Loucy (cell line): ENCODE measurements at regions not wholly inside any gene's neighbourhood (a gene's known extent, or its start where the extent isn't known, plus 50 kb on each side); places are given as distances from the start of the nearest gene placed in this dataset.

ENCODE experiments used
- H2AFZ ChIP-seq: fragments of 200-600 bp; sonication (generic); 2 replicates; pipeline ENCODE4 v1.6.0; 2016; ENCODE audit warnings: antibody characterized with exemption, mild to moderate bottlenecking, low read length, moderate library complexity
- H3F3A ChIP-seq: fragments of 200-600 bp; 2 replicates; pipeline ENCODE4 v1.6.0; 2016; ENCODE audit warnings: antibody characterized with exemption, low read depth, mild to moderate bottlenecking
- H3K27me3 ChIP-seq: fragments of 200-600 bp; sonication (generic); 2 replicates; pipeline ENCODE4 v1.6.1; 2014; ENCODE audit warnings: low read length, mild to moderate bottlenecking; ENCODE audit not compliant: insufficient read depth, poor library complexity, severe bottlenecking
- H3K36me3 ChIP-seq: fragments of 200-600 bp; sonication (generic); 2 replicates; pipeline ENCODE4 v1.6.1; 2016; ENCODE audit warnings: low read length; ENCODE audit not compliant: insufficient read depth
- H3K4me1 ChIP-seq: fragments of 200-600 bp; sonication (generic); 2 replicates; pipeline ENCODE4 v1.5.1; 2014; ENCODE audit warnings: low read length, mild to moderate bottlenecking; ENCODE audit not compliant: insufficient read depth, poor library complexity, severe bottlenecking
- H3K4me2 ChIP-seq: fragments of 200-600 bp; sonication (generic); 2 replicates; pipeline ENCODE4 v1.6.0; 2014; ENCODE audit warnings: antibody characterized with exemption, low read length, low read depth, mild to moderate bottlenecking; ENCODE audit not compliant: poor library complexity, severe bottlenecking
- H3K4me3 ChIP-seq: fragments of 200-600 bp; sonication (generic); 2 replicates; pipeline ENCODE4 v1.5.1; 2014; ENCODE audit warnings: low read length, mild to moderate bottlenecking, mixed read lengths; ENCODE audit not compliant: poor library complexity, severe bottlenecking
- H3K79me2 ChIP-seq: fragments of 200-600 bp; sonication (generic); 2 replicates; pipeline ENCODE4 v1.6.1; 2014; ENCODE audit warnings: low read length; ENCODE audit not compliant: insufficient read depth
- H3K9ac ChIP-seq: fragments of 200-600 bp; sonication (generic); 2 replicates; pipeline ENCODE4 v1.6.0; 2014; ENCODE audit warnings: mild to moderate bottlenecking, low read depth, low read length, moderate library complexity; ENCODE audit not compliant: poor library complexity, severe bottlenecking
- H3K9me2 ChIP-seq: fragments of 200-600 bp; sonication (generic); replicated peaks from 2 replicates; pipeline ENCODE4 v1.6.1; 2016; ENCODE audit warnings: low read depth, low read length, mixed read lengths
- H3K9me3 ChIP-seq: fragments of 200-600 bp; sonication (generic); 2 replicates; pipeline ENCODE4 v1.6.1; 2014; ENCODE audit warnings: mild to moderate bottlenecking, antibody characterized with exemption, low read length, low read depth; ENCODE audit not compliant: insufficient read depth
- H4K20me1 ChIP-seq: fragments of 200-600 bp; sonication (generic); 2 replicates; pipeline ENCODE4 v1.6.0; 2014; ENCODE audit warnings: antibody characterized with exemption, low read length, mild to moderate bottlenecking; ENCODE audit not compliant: insufficient read depth, poor library complexity, severe bottlenecking
- EZH2phosphoT487 ChIP-seq: fragments of 200-600 bp; IDR thresholded peaks from 2 replicates; pipeline ENCODE4 v1.6.1; 2018; ENCODE audit warnings: antibody characterized with exemption, mild to moderate bottlenecking, moderate library complexity, borderline replicate concordance
- TF ChIP-seq, protein P1 (sequence below): fragments of 200-600 bp; sonication (generic); conservative IDR thresholded peaks from 2 replicates; pipeline ENCODE4 v1.5.1; 2014; ENCODE audit warnings: mild to moderate bottlenecking, antibody characterized with exemption, low read length

DNA sequence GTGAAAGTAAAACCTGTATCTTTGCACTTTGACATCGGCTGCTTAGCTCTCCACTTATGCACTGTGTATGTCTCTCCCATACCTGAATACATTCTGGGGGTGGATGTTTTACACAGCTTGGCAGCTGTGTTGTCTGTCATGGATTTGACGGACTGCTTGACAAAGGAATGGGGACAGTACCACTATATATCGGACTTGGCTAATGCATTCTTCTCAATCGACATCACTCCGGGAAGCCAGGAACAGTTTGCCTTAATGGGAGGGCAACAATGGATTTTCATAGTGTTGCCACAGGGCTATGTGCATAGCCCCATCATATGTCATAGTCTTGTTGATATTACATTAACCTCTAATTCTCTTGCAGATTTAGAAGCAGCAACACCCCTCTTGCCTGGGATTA lies 1008.3 kb downstream of the DNAH5 start:
- Histone ChIP-seq H3K4me3 (no peak overlapping the region), H4K20me1 (no peaks in the 10 kb centered on the region), H3F3A (no peaks in the 10 kb centered on the region), H3K9me3 (no peaks in the 10 kb centered on the region), H3K4me2 (no peak overlapping the region), H3K9me2 (no peaks in the 10 kb centered on the region), H3K9ac (no peak overlapping the region), H3K4me1 (no peaks in the 10 kb centered on the region), H2AFZ (no peak overlapping the region), H3K27me3 (no peaks in the 10 kb centered on the region), H3K79me2 (no peaks in the 10 kb centered on the region), H3K36me3 (no peaks in the 10 kb centered on the region)
- TF ChIP-seq EZH2phosphoT487 = no peak
- TF ChIP-seq, protein P1, sequence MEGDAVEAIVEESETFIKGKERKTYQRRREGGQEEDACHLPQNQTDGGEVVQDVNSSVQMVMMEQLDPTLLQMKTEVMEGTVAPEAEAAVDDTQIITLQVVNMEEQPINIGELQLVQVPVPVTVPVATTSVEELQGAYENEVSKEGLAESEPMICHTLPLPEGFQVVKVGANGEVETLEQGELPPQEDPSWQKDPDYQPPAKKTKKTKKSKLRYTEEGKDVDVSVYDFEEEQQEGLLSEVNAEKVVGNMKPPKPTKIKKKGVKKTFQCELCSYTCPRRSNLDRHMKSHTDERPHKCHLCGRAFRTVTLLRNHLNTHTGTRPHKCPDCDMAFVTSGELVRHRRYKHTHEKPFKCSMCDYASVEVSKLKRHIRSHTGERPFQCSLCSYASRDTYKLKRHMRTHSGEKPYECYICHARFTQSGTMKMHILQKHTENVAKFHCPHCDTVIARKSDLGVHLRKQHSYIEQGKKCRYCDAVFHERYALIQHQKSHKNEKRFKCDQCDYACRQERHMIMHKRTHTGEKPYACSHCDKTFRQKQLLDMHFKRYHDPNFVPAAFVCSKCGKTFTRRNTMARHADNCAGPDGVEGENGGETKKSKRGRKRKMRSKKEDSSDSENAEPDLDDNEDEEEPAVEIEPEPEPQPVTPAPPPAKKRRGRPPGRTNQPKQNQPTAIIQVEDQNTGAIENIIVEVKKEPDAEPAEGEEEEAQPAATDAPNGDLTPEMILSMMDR = no peak

DNA sequence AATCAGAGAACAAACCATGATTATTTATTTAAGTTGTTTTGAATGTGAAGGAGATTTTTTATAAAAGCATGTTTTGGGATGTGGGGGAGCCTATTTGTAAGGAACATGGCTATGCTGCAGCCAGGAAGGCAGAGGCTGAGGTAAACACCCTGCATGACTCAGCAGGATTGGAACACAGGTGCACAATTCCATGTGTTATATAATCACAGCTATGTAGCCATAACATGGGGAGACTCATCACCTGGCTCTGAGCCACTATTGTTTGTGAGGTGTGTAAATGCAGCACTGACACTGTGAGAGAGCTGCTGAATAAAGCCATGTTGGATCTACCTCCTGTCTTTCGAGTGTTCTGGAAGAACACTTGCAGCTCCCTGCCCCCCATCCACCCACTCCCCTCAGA lies 1009.8 kb downstream of the DNAH5 start:
- TF ChIP-seq EZH2phosphoT487 = no peak
- TF ChIP-seq, protein P1 = no peak
- H4K20me1 ChIP-seq = no peaks in the 10 kb centered on the region
- no peaks in the 10 kb centered on the region for H3K4me1 ChIP-seq
- no peak overlapping the region for H3K4me3 ChIP-seq
- H3K27me3 ChIP-seq = no peaks in the 10 kb centered on the region
- H3K4me2 ChIP-seq = no peak overlapping the region
- H3F3A ChIP-seq = no peaks in the 10 kb centered on the region
- H3K9ac ChIP-seq = no peak overlapping the region
- no peaks in the 10 kb centered on the region for H3K9me2 ChIP-seq
- no peaks in the 10 kb centered on the region for H3K36me3 ChIP-seq
- no peaks in the 10 kb centered on the region for H3K9me3 ChIP-seq
- no peak overlapping the region for H2AFZ ChIP-seq
- no peaks in the 10 kb centered on the region for H3K79me2 ChIP-seq

DNA sequence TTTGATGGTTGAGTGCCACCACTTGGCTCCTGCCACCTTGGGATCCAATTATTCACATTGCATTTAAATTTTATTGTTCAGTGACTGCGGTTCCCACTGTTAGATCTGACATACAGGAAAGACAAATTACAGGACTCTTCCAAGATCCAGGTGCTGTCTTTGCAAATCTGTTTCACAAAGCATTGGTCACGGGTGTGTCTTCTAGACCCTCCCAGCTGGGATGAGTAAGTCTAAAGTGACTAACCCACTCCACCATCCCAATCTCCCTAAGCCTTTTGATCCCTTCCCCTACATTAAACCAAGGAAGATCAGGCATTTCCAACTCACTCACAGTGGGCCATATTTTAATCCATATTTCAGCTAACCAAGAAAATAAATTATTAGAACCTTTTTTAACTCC lies 1016.3 kb upstream of the CTNND2 start:
- TF ChIP-seq, protein P1 = no peak
- TF ChIP-seq EZH2phosphoT487 = no peak
- H3K27me3 ChIP-seq = no peaks in the 10 kb centered on the region
- H3K36me3 ChIP-seq = no peaks in the 10 kb centered on the region
- no peak overlapping the region for H3K9ac ChIP-seq
- H3K4me2 ChIP-seq = no peak overlapping the region
- H2AFZ ChIP-seq = no peak overlapping the region
- H3K4me3 ChIP-seq = no peak overlapping the region
- no peaks in the 10 kb centered on the region for H4K20me1 ChIP-seq
- H3K9me3 ChIP-seq = no peaks in the 10 kb centered on the region
- H3F3A ChIP-seq = no peaks in the 10 kb centered on the region
- H3K4me1 ChIP-seq = no peaks in the 10 kb centered on the region
- H3K79me2 ChIP-seq = no peaks in the 10 kb centered on the region
- H3K9me2 ChIP-seq = 0 out of 2 replicates have a peak, but pooled peaks cover 4% of the 10 kb centered on the region
